Stimulated activated CD8-positive, alpha-beta memory T cell treated with anti-CD3 and anti-CD28 coated beads, Interleukin-15, amount 100 ng/mL, for 48 hours (primary cell): ENCODE measurements at regions not wholly inside any gene's neighbourhood (a gene's known extent, or its start where the extent isn't known, plus 50 kb on each side); places are given as distances from the start of the nearest gene placed in this dataset.
"Not testable (repeated sequence)": the region's sequence is repeated elsewhere in the genome, so short reads cannot be mapped to it uniquely, and the experiment has no call there.

Experiments
- DNase-seq, 2 donors: peaks; one replicate each; pipeline ENCODE4 v3.0.0-alpha.2; 2020; ENCODE audit warnings: low read depth in 2 of 2

DNA sequence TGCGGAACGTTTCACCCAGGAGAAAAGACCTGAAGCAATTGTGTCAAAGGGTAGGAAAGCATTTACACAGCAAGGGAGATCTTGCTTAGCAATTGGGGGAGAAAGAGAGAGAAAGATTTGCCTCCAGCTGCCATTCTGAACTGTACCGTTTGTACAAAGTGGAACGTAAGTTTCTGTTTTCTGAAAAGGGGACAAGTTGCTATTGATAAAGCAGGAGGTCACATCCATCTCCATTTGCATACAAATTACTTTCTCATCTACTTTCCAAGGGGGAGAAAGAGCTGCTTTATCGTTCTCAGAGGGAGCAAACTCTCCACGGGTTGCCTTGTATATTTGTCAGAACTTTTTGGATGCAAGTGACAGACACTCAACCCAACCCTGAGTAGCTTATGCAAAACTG, 92.0 kb upstream of the CARD11 start:
- DNase-seq = no peak

DNA sequence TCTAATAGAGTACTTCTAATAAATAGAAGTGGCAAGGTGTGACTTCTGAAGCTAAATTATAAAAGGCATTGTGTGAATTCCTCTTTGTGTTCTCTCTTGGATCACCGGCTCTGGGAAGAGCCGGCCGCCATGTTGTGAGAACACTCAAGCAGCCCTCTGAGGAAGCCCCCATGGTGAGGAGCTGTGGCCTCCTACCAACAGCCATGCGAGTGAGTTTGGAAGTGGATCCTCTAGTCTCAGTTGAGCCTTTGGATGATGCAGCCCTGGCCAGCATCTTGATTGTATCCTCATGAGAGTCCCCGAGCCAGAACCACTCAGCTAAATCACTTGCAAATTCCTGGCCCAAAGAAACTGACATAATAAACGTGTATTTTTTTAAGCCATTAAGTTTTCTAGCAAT, 94.5 kb upstream of the CARD11 start:
- DNase-seq = no peak

DNA sequence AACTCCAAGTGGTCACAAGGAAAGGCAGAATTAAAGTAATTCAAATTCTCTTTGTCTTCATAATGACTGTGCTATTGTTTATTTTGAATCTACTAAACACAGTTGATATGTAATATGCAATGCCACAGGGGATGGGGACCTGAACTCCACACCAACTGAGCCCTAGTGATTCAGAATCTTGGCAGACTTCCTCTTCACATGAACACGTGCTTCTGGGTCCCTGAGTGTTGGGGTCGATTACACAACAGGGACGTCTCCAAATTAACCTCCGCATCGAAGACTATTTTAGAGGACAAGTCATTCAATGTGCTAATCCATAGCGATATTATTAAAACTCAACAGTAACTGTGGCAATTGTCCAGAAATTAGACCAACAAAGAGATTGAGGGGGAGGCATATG, 95.3 kb upstream of the CARD11 start:
- no peak for DNase-seq

DNA sequence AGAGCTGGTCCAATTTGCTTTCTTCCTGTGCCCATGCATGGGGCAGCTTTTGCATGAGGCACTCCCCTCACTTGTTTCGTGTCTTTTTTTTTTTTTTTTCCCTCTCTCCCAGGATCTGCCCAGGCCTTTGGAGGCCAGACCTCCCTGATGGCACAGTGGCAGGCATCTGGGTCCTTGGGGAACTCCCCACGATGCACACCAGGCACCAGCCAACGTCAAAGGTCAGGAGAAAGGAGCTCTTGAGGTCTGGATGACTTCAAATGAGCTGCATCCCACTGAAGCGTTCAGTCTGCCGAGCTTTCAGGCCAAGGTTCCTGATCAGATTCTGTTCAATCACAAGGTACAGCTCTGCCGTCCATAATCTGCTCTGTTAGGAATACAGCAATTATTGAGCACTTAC, 97.2 kb upstream of the CARD11 start:
- DNase-seq = no peak

DNA sequence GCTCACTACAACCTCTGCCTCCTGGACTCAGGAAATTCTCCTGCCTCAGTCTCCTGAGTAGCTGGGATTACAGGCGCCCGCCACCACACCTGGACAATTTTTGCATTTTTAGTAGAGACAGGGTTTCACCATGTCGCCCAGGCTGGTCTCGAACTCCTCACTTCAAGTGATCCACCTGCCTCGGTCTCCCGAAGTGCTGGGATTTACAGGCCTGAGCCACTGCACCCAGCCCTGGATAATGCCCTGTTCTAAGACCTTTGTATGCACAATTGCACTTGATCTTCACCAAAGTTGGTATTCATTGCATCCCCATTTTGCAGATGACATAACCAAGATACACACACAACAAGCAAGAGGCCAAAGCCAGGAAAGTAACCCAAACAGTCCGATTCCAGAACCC, 97.7 kb upstream of the CARD11 start:
- no peak for DNase-seq

DNA sequence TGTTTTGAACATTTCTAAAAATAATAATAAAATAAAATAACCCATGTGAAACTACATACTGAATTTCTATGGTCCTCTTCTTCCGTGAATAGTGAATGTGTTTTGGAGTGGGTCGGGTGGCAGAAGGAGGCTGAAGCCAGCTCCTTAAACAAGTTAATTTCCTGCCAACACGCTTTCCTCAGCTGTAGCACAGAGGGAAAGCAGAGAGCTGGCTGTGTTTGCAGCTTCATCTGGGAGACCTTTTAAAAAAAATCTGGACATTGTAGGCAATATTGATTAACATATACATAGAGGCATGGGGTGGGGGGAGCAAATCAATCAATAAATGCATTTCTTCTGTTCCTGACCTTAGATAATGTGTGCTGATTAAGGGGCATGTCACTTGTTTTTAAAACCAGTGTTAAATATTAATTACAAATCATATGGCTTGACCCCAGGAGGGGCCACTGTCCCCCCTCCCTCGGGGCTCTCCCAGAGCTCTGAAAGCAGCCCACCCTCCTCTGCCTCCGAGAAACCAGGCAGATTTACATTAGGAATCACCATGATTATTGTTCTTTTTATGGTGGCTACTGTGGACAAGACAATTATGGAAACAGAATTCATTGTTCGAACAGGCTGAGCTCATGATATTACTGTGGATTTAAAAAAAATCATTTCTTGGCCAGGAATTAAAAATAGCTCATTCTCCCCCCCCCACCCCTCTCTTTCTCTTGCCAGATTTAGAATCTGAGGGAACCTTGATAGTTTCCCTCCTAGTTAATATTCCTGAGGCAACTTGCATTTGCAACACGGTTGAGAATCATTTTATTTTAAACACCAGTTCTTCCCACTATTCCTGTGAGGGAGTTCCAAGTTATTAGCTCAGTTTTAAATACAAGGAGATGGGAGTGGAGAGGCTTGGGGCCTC, 100.5 kb upstream of the CARD11 start:
- DNase-seq = no peak

DNA sequence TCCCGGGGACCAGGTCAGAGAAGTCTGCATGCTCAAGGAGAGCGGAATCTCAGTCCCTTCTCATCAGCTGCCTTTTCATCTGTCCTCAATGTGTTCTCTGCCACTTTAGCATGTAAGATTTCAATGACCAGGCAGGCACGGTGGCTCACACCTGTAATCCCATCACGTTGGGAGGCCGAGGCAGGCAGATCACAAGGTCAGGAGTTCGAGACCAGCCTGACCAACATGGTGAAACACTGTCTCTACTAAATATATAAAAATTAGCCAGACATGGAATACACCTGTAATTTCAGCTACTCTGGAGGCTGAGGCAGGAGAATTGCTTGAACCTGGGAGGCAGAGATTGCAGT, 101.1 kb upstream of the CARD11 start:
- not testable (repeated sequence) for DNase-seq

DNA sequence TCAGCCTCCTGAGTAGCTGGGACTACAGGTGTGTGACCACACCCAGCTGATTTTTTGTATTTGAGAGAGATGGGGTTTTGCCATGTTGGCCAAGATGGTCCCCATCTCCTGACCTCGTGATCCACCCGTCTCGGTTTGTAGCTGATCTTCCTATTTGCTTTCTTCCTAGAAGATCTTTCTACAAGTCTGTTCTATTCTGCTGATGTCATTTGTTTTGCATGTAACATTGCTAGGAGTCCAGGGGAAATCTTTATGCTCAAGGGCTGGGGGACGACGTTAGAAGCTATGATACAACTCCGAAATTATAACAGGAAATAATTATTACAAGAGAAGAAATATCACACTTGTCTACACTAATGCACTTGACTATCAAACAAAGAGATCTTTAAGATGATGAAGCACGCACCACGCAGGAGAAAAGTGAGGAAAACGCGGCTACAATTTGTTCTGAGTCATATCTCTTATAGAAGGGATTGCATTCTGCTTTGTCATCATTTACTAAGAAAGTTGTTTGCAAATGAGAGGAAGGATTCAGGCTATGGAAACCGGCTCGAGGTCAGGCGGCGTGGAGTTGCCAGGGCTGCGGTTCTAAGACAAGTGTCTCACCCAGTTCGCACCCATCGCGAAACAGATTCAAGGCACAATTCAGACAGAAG, 103.0 kb upstream of the CARD11 start:
- DNase-seq = no peak

DNA sequence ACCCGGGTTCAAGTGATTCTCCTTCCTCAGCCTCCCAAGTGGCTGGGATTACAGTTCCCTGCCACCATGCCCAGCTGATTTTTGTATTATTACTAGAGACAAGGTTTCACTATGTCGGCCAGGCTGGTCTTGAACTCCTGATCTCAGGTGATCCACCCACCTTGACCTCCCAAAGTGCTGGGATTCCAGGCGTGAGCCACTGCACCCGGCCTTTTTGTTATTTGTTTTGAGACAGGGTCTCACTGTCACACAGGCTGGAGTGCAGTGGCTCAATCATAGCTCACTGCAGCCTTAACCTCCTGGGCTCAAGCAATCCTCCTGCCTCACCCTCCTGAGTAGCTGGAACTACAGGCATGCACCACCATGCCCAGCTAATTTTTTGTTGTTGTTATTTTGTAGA, 104.8 kb upstream of the CARD11 start:
- not testable (repeated sequence) for DNase-seq

DNA sequence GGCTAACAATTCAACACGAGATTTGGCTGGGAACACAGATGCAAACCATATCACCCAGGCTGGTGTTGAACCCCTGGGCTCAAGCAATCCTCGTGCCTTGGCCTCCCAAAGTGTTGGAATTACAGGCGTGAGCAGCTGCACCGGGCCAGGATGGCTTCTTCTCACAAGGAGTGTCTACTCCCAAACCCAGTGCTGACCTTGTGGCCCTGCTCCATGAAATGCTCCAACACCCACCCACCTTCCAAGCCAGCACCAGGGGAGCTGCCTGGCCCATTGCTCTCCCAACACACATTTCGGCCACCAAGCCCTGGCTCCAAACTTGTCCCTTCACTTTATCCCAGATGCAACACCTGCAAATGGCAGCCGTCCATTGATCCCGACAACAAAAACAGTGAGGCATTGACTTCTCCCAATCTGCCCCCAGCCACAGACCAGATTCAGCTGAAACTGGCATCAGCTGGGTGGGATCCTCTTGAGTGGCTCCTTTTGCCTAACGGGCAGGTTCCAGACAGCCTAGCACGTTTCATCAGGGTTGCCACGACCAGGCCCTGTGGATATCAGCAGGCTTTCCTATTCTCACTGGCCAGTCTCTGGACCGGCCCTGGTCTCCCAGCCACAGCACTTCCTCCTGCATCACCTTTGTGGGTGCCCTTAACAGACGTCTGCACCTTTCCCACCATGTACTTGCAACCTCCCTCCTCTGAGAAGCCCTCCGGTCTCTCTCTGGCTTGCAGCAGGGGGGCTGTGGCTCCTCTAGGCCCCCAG, 105.7 kb upstream of the CARD11 start:
- DNase-seq = no peak

DNA sequence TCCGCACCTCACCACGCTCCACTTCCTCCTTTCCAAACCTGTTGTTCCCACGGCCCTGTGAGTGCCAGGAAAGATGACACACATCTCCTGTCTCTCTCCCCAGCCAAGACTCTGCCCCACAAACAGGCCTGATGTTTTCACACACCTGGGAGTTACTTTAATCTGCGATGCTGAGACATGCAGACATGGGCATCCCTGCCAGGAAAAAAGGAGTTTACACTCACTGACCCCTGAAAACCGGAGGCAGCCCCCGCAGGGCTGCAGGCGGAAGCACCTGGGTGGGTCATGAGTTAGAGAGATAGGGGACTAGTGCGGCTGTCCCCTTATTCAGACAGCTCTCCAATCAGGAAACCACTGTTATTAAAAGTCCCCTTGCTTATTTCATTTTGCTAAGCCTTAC, 106.4 kb upstream of the CARD11 start:
- no peak for DNase-seq

DNA sequence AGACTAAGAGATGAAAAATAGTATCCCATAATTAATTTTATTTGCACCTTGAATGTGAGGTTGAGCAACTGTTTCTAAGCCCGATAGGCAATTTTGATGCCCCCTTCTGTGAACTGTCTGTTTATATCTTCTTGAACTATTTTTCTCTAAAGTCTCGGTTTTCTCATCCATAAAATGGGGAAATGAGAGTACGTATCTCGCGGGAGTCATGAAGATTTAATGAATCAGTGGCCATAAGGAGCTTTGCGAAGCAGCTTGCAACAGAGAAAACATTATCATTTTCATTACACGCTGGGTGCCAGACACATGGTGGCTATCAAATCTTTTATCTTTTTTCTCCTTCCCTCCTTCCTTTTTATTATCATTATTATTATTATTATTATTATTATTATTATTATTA, 108.1 kb upstream of the CARD11 start:
- no peak for DNase-seq

DNA sequence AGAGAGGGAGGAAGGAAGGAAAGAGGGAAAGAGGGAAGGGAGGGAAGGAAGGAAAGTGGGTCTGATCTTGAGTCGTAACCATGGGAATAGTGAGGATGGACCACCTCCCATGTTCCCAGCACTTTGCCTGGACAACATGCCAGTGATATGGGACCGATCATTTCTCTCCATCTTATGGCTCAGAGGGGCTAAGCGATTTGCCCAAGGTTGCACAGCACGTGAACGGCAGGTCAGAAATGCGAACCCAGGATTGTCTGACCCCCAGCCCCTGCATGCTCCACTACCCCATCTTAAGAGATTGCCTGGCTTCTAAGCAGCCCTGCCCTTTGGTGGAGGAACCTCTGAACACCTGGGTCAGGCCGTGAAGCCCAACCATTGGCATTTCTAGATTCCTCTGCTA, 109.0 kb upstream of the CARD11 start:
- no peak for DNase-seq

DNA sequence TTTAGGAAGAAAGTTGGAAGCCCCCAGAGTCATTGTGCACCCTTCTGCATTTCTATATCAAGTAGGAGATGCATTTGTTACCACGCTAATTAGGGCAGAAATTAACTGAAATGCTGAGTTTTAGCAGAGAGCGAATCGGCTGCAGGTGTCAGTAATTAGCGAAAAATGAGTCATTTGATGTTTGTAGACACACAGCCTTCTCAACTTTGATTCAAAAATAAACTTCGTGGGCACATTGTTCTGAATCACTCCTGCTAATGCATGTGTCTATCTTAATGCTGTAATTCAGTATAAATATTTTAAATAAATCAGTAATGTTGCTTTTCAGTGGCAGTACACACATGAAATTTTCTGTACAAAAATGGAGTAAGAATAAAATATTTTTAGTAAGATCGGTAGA, 109.5 kb upstream of the CARD11 start:
- DNase-seq = no peak

DNA sequence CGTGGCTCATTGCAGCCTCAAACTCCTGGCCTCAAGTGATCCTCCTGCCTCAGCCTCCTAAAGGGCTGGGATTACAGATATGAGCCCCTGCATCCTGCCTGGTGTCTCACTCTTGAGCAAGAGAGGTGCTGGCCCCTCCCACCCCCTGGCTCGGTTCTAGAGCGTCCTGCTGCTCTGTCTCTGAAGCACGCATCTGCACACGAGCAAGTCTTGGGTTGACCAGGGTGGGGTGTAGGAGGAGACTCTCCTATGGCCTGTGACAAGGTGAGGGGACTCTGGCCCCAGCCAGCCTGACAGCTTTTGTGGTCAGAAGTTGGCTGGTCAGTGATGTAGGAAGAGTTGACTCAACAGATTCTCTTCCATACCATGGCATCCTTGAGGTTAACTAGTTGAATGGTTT, 110.7 kb upstream of the CARD11 start:
- DNase-seq = no peak

DNA sequence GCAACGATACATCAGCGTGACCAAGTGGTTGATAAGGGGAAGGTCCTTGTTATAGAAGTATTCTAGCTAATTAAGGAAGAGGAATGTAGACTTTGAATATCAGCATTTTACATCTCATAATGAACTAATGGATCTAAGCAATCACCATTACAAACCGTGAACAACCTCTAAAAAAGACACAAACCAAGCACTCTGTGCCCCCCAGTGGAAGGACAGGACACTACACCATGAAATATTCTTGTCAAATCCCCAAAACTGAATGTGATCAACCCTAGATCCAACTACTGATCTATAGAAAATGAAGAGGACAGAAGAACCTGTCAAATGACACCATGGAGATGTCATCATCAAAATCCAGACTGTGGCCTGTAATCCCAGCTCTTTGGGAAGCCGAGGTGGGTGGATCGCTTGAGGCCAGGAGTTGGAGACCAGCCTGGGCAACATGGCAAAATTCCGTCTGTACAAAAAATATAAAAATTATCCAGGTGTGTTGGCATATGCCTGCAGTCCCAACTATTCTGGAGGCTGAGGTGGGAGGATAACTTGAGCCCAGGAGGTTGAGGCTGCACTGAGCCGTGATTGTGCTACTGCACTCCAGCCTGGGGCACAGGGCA, 111.3 kb upstream of the CARD11 start:
- peak; percentile 15 to 28 for DNase-seq

DNA sequence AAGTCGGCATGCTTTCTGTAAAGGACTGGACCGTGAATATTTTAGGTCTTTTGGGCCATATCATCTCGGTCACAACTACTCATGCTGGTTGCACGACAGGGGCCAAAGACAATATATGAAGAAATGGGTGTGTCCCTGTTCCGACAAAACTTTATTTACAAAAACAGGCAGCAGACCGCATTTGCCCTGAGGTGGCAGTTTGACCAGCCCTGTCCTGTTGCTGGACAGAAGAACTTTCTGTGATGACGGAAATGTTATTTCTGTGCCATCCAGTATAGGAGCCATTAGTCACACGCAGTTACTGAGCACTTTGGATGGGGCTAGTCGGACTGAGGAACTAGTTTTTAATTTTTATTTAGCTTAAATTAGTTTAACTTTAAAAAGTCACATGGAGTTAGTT, 112.8 kb upstream of the CARD11 start:
- no peak for DNase-seq

DNA sequence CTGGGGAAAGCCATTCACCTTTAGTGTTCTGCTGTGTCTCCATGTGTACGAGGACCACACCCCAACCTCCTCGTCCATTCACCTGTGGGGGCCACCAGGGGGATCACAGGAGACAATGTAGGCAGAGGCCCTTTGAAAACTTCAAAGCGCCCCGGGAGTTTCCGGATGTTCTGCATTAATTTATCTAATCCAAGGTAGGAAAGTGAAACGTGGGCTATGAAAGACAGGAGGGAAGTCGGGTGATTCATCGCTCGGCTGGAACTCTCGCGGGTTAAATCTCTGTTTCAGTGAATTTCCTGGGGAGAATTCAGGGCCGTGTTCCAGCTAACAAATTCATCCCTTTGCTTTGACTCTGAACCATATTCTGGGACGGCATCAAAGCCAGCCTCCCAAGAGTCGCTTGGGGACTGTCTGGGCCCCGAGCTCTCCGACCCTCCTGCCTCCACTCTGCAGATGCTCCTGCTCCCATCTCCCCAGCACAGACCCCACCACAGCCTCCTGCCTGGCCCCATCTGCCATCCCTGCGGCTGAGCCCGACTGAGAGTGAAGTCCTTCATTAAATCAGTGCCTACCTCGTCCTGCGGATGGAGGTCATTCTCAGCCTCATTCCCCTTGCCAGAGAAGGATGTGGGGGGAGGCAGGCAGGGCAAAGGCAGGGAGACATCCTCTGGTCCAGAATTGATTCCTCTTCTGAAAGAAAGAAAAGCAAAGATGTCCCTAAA, 114.1 kb upstream of the CARD11 start:
- no peak for DNase-seq

DNA sequence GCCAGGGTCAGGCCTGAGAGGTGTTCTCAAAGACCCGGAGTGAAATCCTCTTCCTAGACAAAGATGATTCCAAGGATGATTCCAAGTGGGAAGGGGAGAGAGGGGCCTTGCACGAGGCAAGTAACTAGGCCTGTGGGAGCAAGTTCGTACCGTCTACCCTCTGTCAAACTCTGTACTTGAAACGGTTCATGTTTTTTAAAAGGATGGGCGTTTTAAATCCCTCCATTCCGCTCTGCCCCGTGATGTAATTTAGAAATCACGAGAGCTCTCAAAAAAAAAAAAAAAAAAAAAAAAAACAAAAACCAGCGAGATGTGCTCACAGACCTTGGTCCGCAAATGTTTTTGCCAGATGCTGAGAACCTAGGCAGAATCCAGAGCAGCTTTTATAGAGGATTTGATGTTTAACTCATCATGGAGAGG, 114.7 kb upstream of the CARD11 start:
- DNase-seq = no peak

DNA sequence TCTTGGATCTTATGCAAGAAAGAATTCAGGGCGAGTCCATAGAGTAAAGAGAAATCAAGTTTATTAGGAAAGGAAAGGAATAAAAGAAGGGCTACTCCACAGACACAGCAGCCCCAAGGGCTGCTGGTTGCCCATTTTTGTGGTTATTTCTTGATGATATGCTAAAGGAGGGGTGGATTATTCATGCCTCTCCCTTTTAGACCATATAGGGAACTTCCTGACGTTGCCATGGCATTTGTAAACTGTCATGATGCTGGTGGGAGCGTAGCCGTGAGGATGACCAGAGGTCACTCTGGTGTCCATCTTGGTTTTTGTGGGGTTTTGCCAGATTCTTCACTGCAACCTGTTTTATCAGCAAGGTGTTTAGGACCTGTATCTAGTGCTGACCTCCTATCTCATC, 115.4 kb upstream of the CARD11 start:
- no peak for DNase-seq

DNA sequence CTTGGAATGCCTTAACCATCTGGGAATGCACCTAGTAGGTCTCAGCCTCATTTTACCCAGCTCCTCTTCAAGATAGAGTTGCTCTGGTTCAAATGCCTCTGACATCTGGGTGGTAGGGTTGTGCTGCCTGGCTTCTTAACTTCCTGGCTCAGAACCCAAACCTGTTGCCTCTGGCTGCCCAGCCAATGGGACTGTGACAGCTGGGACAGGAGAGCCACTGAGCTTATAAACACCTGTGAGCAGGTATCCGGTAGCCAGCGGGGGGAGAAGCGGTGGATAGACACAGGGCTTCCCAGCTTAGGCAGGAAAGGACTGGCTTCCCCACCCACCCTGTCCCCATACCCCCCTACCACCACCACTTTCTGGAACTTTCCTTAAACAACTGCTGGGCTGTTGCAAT, 115.8 kb upstream of the CARD11 start:
- DNase-seq = no peak

DNA sequence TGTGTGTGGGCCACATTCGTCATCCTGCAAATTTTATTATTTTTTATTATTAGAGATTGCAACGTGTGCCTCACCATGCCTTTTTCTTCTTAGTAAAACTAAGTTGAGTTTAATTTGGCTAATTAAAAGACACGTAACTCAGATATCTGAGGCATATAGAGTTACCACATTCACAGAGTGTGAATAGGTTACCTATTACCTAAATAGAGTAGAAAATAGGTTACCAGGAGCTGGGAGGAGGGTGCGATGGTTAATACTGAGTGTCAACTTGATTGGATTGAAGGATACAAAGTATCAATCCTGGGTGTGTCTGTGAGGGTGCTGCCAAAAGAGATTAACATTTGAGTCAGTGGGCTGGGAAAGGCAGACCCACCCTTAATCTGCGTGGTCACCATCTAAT, 116.3 kb upstream of the CARD11 start:
- DNase-seq = not testable (repeated sequence)
